HUES48 (cell line): ENCODE measurements at regions not wholly inside any gene's neighbourhood (a gene's known extent, or its start where the extent isn't known, plus 50 kb on each side); places are given as distances from the start of the nearest gene placed in this dataset.

Experiments
- H3K27ac ChIP-seq: one replicate; pipeline ENCODE4 v1.7.0; 2013; ENCODE audit warnings: low read depth, low read length, inconsistent platforms
- H3K27me3 ChIP-seq: 2 replicates; pipeline ENCODE4 v1.6.1; 2013; ENCODE audit warnings: mild to moderate bottlenecking, low read length; ENCODE audit not compliant: control insufficient read depth, insufficient read depth
- H3K36me3 ChIP-seq: 2 replicates; pipeline ENCODE4 v1.6.1; 2013; ENCODE audit warnings: low read length; ENCODE audit not compliant: control insufficient read depth, insufficient read depth
- H3K4me1 ChIP-seq: 2 replicates; pipeline ENCODE4 v1.6.1; 2013; ENCODE audit warnings: mild to moderate bottlenecking, low read length; ENCODE audit not compliant: control insufficient read depth, insufficient read depth
- H3K4me3 ChIP-seq: 2 replicates; pipeline ENCODE4 v1.5.1; 2013; ENCODE audit warnings: mild to moderate bottlenecking, low read depth, low read length
- H3K9ac ChIP-seq: 2 replicates; pipeline ENCODE4 v1.6.1; 2013; ENCODE audit warnings: mild to moderate bottlenecking, low read depth, low read length, moderate library complexity
- H3K9me3 ChIP-seq: 2 replicates; pipeline ENCODE4 v1.6.1; 2013; ENCODE audit warnings: low read length; ENCODE audit not compliant: control insufficient read depth, insufficient read depth

GRCh38 chr3:127448161-127448561 is 142.4 kb downstream of the TPRA1 start:
- Histone ChIP-seq H3K27me3 (no peaks in the 10 kb centered on the region), H3K4me1 (no peaks in the 10 kb centered on the region), H3K27ac (no peak overlapping the region), H3K9me3 (no peaks in the 10 kb centered on the region), H3K36me3 (no peaks in the 10 kb centered on the region), H3K9ac (no peak overlapping the region), H3K4me3 (no peak overlapping the region)

- Histone ChIP-seq H3K36me3 (no peaks in the 10 kb centered on the region), H3K4me3 (no peak overlapping the region), H3K4me1 (no peaks in the 10 kb centered on the region), H3K9me3 (no peaks in the 10 kb centered on the region), H3K9ac (no peak overlapping the region), H3K27ac (no peak overlapping the region), H3K27me3 (no peaks in the 10 kb centered on the region)
These were observed 143.8 kb downstream of the TPRA1 start for GRCh38 chr3:127446756-127447155.

GRCh38 chr3:127445581-127446343 is 144.8 kb downstream of the TPRA1 start:
- Histone ChIP-seq H3K27ac (no peak overlapping the region), H3K36me3 (no peaks in the 10 kb centered on the region), H3K9ac (no peak overlapping the region), H3K4me3 (no peak overlapping the region), H3K9me3 (no peaks in the 10 kb centered on the region), H3K27me3 (no peaks in the 10 kb centered on the region), H3K4me1 (no peaks in the 10 kb centered on the region)

- Histone ChIP-seq H3K27ac (no peak overlapping the region), H3K4me1 (no peaks in the 10 kb centered on the region), H3K9me3 (no peaks in the 10 kb centered on the region), H3K36me3 (no peaks in the 10 kb centered on the region), H3K9ac (no peak overlapping the region), H3K4me3 (no peak overlapping the region), H3K27me3 (no peaks in the 10 kb centered on the region)
These were observed 145.8 kb downstream of the TPRA1 start for GRCh38 chr3:127444761-127445160.

GRCh38 chr3:127443581-127444375 is 146.8 kb downstream of the TPRA1 start:
- H3K27me3 ChIP-seq = no peaks in the 10 kb centered on the region
- H3K36me3 ChIP-seq = no peaks in the 10 kb centered on the region
- no peaks in the 10 kb centered on the region for H3K4me1 ChIP-seq
- no peak overlapping the region for H3K4me3 ChIP-seq
- H3K9ac ChIP-seq = no peak overlapping the region
- no peak overlapping the region for H3K27ac ChIP-seq
- H3K9me3 ChIP-seq = no peaks in the 10 kb centered on the region

GRCh38 chr3:127442506-127442905 is 148.0 kb downstream of the TPRA1 start:
- H3K9me3 ChIP-seq = no peaks in the 10 kb centered on the region

GRCh38 chr3:127441764-127442163 is 148.8 kb downstream of the TPRA1 start:
- H3K4me1 ChIP-seq = 0 out of 2 replicates have a peak, but pooled peaks cover 5% of the 10 kb centered on the region
- no peak overlapping the region for H3K4me3 ChIP-seq
- H3K9ac ChIP-seq = no peak overlapping the region
- no peaks in the 10 kb centered on the region for H3K27me3 ChIP-seq
- no peaks in the 10 kb centered on the region for H3K36me3 ChIP-seq
- H3K9me3 ChIP-seq = no peaks in the 10 kb centered on the region
- no peak overlapping the region for H3K27ac ChIP-seq

More at GRCh38 chr3:127442506-127442905, 148.0 kb downstream of the TPRA1 start:
- Histone ChIP-seq H3K4me3 (no peak overlapping the region), H3K27ac (no peak overlapping the region), H3K27me3 (no peaks in the 10 kb centered on the region), H3K4me1 (0 out of 2 replicates have a peak, but pooled peaks cover 5% of the 10 kb centered on the region), H3K36me3 (no peaks in the 10 kb centered on the region), H3K9ac (no peak overlapping the region)

GRCh38 chr3:127440384-127440783 is 150.1 kb downstream of the TPRA1 start:
- Histone ChIP-seq H3K4me3 (no peak overlapping the region), H3K9me3 (no peaks in the 10 kb centered on the region), H3K27ac (no peak overlapping the region), H3K36me3 (no peaks in the 10 kb centered on the region), H3K4me1 (0 out of 2 replicates have a peak, but pooled peaks cover 5% of the 10 kb centered on the region), H3K27me3 (no peaks in the 10 kb centered on the region), H3K9ac (no peak overlapping the region)

- Histone ChIP-seq H3K27me3 (no peaks in the 10 kb centered on the region), H3K4me3 (no peak overlapping the region), H3K9me3 (no peaks in the 10 kb centered on the region)
These were observed 150.9 kb downstream of the TPRA1 start for GRCh38 chr3:127439621-127440020.

GRCh38 chr3:127438951-127439350 is 151.1 kb upstream of the PRR20G start:
- H3K4me3 ChIP-seq = no peak overlapping the region

More at GRCh38 chr3:127439621-127440020, 150.9 kb downstream of the TPRA1 start:
- no peak overlapping the region for H3K27ac ChIP-seq
- H3K36me3 ChIP-seq = no peaks in the 10 kb centered on the region
- H3K4me1 ChIP-seq = 0 out of 2 replicates have a peak, but pooled peaks cover 5% of the 10 kb centered on the region
- H3K9ac ChIP-seq = no peak overlapping the region

GRCh38 chr3:127438371-127438770 is 150.5 kb upstream of the PRR20G start:
- H3K27me3 ChIP-seq = no peaks in the 10 kb centered on the region
- H3K4me3 ChIP-seq = no peak overlapping the region
- 0 out of 2 replicates have a peak, but pooled peaks cover 5% of the 10 kb centered on the region for H3K4me1 ChIP-seq
- H3K9me3 ChIP-seq = no peaks in the 10 kb centered on the region
- no peaks in the 10 kb centered on the region for H3K36me3 ChIP-seq
- H3K27ac ChIP-seq = no peak overlapping the region
- no peak overlapping the region for H3K9ac ChIP-seq

More at GRCh38 chr3:127438951-127439350, 151.1 kb upstream of the PRR20G start:
- 0 out of 2 replicates have a peak, but pooled peaks cover 5% of the 10 kb centered on the region for H3K4me1 ChIP-seq
- no peaks in the 10 kb centered on the region for H3K27me3 ChIP-seq
- no peaks in the 10 kb centered on the region for H3K36me3 ChIP-seq
- H3K27ac ChIP-seq = no peak overlapping the region
- H3K9me3 ChIP-seq = no peaks in the 10 kb centered on the region
- H3K9ac ChIP-seq = no peak overlapping the region
